Lower leg skin (tissue), 3 donors: ENCODE measurements at regions not wholly inside any gene's neighbourhood (a gene's known extent, or its start where the extent isn't known, plus 50 kb on each side); places are given as distances from the start of the nearest gene placed in this dataset.

Experiments
- POLR2A ChIP-seq, 2 donors: fragments of 450-650 bp; IDR thresholded peaks; one replicate each; pipeline ENCODE4 v1.6.1; 2016 to 2017; ENCODE audit warnings: antibody characterized with exemption in 2 of 2, mild to moderate bottlenecking in 1 of 2, moderate library complexity in 1 of 2
- TF ChIP-seq, protein P1 (sequence below), 3 donors: fragments of 450-650 bp; IDR thresholded peaks; one replicate each; pipeline ENCODE4 v1.5.1; 2016; ENCODE audit warnings: antibody characterized with exemption in 3 of 3, mild to moderate bottlenecking in 3 of 3, moderate library complexity in 2 of 3

DNA sequence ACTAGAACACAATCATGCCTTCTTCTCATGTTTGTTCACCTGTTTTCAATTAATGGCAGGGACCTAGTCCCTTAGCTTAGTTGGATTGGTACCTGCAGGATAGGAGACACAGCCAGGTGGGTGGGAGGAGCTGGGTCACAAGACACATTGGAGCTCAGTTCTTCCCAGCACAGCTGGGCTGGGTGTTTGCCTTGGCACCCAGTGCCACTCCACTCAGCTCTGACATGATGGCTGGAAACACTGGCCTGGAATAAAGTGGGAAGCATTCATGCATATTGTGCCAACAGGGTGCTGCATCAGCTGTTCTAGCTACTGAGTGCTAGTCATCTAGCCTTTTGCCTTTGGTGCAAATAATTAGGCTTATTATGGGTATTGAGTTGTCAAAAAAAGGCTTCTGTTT, 226.1 kb downstream of the PTEN start:
- TF ChIP-seq, protein P1, sequence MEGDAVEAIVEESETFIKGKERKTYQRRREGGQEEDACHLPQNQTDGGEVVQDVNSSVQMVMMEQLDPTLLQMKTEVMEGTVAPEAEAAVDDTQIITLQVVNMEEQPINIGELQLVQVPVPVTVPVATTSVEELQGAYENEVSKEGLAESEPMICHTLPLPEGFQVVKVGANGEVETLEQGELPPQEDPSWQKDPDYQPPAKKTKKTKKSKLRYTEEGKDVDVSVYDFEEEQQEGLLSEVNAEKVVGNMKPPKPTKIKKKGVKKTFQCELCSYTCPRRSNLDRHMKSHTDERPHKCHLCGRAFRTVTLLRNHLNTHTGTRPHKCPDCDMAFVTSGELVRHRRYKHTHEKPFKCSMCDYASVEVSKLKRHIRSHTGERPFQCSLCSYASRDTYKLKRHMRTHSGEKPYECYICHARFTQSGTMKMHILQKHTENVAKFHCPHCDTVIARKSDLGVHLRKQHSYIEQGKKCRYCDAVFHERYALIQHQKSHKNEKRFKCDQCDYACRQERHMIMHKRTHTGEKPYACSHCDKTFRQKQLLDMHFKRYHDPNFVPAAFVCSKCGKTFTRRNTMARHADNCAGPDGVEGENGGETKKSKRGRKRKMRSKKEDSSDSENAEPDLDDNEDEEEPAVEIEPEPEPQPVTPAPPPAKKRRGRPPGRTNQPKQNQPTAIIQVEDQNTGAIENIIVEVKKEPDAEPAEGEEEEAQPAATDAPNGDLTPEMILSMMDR (IDR thresholded peaks at IDR 0.05), result no peak
- TF ChIP-seq POLR2A (IDR thresholded peaks at IDR 0.05), result no peak
